ENCODE measurements at regions not wholly inside any gene's neighbourhood (a gene's known extent, or its start where the extent isn't known, plus 50 kb on each side); places are given as distances from the start of the nearest gene placed in this dataset.

DNA sequence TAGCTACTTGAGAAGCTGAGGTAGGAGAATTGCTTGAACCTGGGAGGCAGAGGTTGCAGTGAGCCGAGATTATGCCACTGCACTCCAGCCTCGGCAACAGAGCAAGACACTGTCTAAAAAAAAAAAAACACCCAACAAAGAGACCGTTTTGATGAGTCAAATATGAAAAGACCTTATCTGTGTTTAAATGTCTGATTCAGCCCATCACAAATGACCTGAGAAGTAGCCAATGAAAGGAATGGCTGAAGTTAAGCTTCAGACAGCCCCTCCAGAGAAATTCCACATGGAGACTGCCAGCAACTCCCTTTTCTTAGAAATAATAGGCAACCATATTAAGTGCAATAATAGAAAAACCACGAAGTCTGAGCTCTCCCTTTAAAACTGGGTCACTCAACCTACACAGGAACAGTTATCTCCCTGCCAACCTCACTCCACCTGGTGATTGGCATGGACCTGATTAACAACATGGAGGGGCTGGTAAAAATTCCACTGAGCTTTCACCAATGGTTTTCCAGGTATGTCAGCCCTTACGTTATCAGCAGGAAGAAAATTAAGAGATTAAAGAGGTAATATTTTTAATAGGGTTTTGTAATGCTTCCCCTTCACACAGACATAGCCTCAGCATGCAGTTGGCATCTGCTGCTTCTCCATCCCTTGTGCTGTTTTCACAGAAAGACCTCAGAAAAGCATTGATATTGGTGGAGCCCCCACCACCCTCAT lies 238.1 kb upstream of the STT3B start:
- WGBS (ENCODE audit: extremely low coverage, insufficient coverage, low lambda C conversion rate) = no CpG with 5 or more reads among the region's 5 CpGs

DNA sequence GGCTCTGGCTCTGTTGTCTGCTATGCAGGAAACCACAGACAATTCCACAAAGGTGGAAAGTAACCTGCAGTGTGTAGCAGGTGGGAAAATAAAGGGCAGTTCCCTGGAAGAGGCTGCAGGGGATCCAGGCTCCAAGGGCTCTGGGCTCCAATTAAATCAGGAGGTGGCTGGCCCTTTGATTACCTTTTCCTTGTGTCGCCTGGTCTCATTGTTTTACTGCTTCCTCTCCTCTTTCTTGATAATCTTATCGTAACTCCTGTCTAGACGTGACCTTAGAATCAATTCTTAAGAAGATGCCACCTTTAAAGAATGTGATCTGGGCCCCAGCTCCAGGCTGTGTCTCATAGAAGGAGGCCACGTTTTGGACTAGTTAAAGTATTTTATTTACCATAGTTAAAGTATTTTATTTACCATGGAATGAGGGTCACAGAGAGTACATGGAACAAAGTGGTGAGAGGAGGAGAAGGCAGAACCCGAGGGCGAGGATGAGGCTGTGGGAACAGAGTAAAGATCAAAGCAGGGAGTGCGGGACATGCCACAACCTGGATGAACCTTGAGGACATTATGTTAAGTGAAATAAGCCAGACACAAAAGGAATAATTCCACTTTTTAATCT lies 237.5 kb upstream of the STT3B start:
- Histone ChIP-seq H2BK120ac (ENCODE audit: low read depth, low read length) (peak overlapping the region; percentile 86), H3K4me2 (ENCODE audit: low read length) (no peak overlapping the region), H3K9ac (ENCODE audit: low read length) (no peak overlapping the region), H2AK5ac (ENCODE audit: low read length) (no peak overlapping the region), H3K36me3 (ENCODE audit: control insufficient read depth, insufficient read depth, low read length) (no peaks in the 10 kb centered on the region), H3K4me3 (ENCODE audit: low read length) (no peak overlapping the region), H4K5ac (ENCODE audit: low read length) (no peak overlapping the region), H4K8ac (ENCODE audit: low read depth, low read length) (no peak overlapping the region), H2BK15ac (replicated peaks; ENCODE audit: low read depth) (no peak overlapping the region), H3K27me3 (ENCODE audit: insufficient read depth, low read length, poor library complexity) (no peaks in the 10 kb centered on the region), H3K79me2 (ENCODE audit: control insufficient read depth, insufficient read depth, low read length) (no peaks in the 10 kb centered on the region), H3K4me1 (ENCODE audit: control insufficient read depth, low read depth, low read length) (peaks cover 2% of the 10 kb centered on the region), H2BK5ac (ENCODE audit: low read length) (peak overlapping the region; percentile 98), H3K56ac (ENCODE audit: low read length) (peak overlapping the region; percentile 75), H3K18ac (ENCODE audit: low read length) (peak overlapping the region; percentile 61), H3K79me1 (ENCODE audit: low read length) (no peaks in the 10 kb centered on the region), H3K23ac (ENCODE audit: low read length) (no peak overlapping the region), H3K27ac (ENCODE audit: low read depth, low read length) (peak overlapping the region; percentile 85), H3K4ac (ENCODE audit: low read depth, low read length) (peak overlapping the region; percentile 18)
- DNase-seq = peak; percentile 92
- no CpG with 5 or more reads among the region's 7 CpGs for WGBS (ENCODE audit: extremely low coverage, insufficient coverage, low lambda C conversion rate)

More for the DNA sequence above, 238.1 kb upstream of the STT3B start:
- Histone ChIP-seq H3K18ac (ENCODE audit: low read length) (peak overlapping the region; percentile 84), H4K5ac (ENCODE audit: low read length) (no peak overlapping the region), H3K4me2 (ENCODE audit: low read length) (no peak overlapping the region), H3K4me1 (ENCODE audit: control insufficient read depth, low read depth, low read length) (peaks cover 2% of the 10 kb centered on the region), H3K23ac (ENCODE audit: low read length) (no peak overlapping the region), H3K79me2 (ENCODE audit: control insufficient read depth, insufficient read depth, low read length) (no peaks in the 10 kb centered on the region), H2BK15ac (replicated peaks; ENCODE audit: low read depth) (no peak overlapping the region), H3K36me3 (ENCODE audit: control insufficient read depth, insufficient read depth, low read length) (no peaks in the 10 kb centered on the region), H3K9ac (ENCODE audit: low read length) (no peak overlapping the region), H2BK5ac (ENCODE audit: low read length) (peak overlapping the region; percentile 2), H2BK120ac (ENCODE audit: low read depth, low read length) (peak overlapping the region; percentile 62), H3K4ac (ENCODE audit: low read depth, low read length) (peak overlapping the region; percentile 65), H3K79me1 (ENCODE audit: low read length) (no peaks in the 10 kb centered on the region), H2AK5ac (ENCODE audit: low read length) (no peak overlapping the region), H3K27ac (ENCODE audit: low read depth, low read length) (peak overlapping the region; percentile 85), H3K27me3 (ENCODE audit: insufficient read depth, low read length, poor library complexity) (no peaks in the 10 kb centered on the region), H3K56ac (ENCODE audit: low read length) (peak overlapping the region; percentile 54), H4K8ac (ENCODE audit: low read depth, low read length) (no peak overlapping the region), H3K4me3 (ENCODE audit: low read length) (no peak overlapping the region)
- no peak for DNase-seq

DNA sequence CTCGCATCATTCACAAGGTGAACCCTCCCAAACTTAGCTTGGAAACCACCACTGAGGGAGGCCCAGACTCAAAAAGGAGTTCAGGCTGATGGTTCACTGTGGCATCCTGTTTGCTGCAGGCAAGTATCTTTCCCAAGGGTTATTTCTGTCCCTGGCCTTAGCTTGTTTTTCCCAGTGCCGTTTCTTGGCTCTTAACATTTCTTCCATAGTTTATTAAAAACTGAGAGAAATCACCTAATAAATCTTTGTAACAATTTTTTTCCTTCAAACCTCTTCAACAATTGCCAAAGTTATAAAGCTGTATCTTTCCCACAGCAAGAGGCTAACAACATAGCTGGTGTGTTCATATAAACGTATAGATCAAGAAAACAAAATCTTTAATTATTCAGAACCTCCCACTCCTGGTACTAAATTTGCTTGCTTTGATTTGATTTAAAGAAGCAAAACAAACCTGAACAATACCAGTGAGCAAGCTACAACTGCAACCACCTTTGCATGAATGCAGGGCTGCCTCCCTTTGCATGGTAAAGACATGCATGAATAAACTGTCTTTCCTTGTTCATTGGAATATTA lies 234.9 kb upstream of the STT3B start:
- Histone ChIP-seq H3K36me3 (ENCODE audit: control insufficient read depth, insufficient read depth, low read length) (no peaks in the 10 kb centered on the region), H3K4ac (ENCODE audit: low read depth, low read length) (no peak overlapping the region), H2BK120ac (ENCODE audit: low read depth, low read length) (peak overlapping the region; percentile 4), H2AK5ac (ENCODE audit: low read length) (no peak overlapping the region), H3K56ac (ENCODE audit: low read length) (no peak overlapping the region), H3K9ac (ENCODE audit: low read length) (no peak overlapping the region), H3K27me3 (ENCODE audit: insufficient read depth, low read length, poor library complexity) (no peaks in the 10 kb centered on the region), H3K4me3 (ENCODE audit: low read length) (no peak overlapping the region), H2BK5ac (ENCODE audit: low read length) (no peak overlapping the region), H2BK15ac (replicated peaks; ENCODE audit: low read depth) (no peak overlapping the region), H3K4me2 (ENCODE audit: low read length) (no peak overlapping the region), H4K5ac (ENCODE audit: low read length) (no peak overlapping the region), H3K18ac (ENCODE audit: low read length) (no peak overlapping the region), H3K79me2 (ENCODE audit: control insufficient read depth, insufficient read depth, low read length) (no peaks in the 10 kb centered on the region), H4K8ac (ENCODE audit: low read depth, low read length) (no peak overlapping the region), H3K27ac (ENCODE audit: low read depth, low read length) (no peak overlapping the region), H3K4me1 (ENCODE audit: control insufficient read depth, low read depth, low read length) (peaks cover 2% of the 10 kb centered on the region), H3K23ac (ENCODE audit: low read length) (no peak overlapping the region), H3K79me1 (ENCODE audit: low read length) (no peaks in the 10 kb centered on the region)
- no peak for DNase-seq
- WGBS (ENCODE audit: extremely low coverage, insufficient coverage, low lambda C conversion rate) = no CpG with 5 or more reads among the region's 3 CpGs

DNA sequence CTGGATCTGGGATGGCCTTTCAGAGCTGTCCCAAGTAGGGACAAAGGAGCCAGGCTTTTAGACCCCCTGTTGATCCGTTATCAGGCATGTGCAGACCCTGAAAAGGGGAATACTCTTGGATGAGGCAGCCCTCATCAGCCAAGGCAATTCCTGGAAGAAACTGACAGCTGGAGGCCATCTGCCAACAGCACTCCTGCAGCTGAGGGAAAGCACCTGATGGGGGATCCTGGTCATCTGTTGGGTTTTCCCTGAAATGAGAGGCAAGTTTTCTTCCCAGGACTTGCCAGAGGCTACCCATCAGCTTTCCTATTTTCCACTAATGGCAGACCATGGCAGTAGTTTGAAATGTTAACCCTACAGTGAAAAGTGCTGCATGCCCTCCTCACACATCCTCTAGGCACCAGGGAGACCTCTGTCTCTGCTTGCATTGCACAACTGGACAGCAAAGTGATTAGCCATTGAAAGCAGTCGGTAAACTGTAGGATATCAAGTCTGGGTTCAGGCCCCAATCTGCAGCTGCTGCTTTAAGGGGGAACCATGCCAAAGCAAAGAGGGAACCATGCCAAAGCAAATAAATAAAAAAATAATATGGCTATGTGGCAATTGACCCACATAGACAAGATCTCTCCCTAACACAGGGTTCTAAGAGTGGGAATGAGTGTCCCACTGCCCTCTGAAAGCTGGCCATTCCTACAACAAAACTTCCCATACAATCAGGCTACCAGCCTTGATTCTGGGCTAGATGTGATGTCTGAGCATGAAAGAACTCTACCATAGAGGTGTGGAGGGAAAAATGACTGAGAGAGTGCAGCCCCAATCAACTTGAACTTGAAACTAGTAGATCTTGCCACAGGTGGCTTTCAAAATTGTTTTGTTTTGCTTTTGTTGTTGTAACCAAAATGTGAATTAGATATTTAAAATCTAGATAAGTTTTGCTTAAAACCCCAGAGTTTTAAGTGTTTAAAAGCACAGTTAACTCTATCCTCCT lies 232.0 kb upstream of the STT3B start:
- DNase-seq = peak; percentile 35
- Histone ChIP-seq H3K79me1 (ENCODE audit: low read length) (no peaks in the 10 kb centered on the region), H3K23ac (ENCODE audit: low read length) (no peak overlapping the region), H2BK15ac (replicated peaks; ENCODE audit: low read depth) (no peak overlapping the region), H2AK5ac (ENCODE audit: low read length) (no peak overlapping the region), H3K79me2 (ENCODE audit: control insufficient read depth, insufficient read depth, low read length) (no peaks in the 10 kb centered on the region), H2BK120ac (ENCODE audit: low read depth, low read length) (no peak overlapping the region), H3K4ac (ENCODE audit: low read depth, low read length) (no peak overlapping the region), H3K27me3 (ENCODE audit: insufficient read depth, low read length, poor library complexity) (no peaks in the 10 kb centered on the region), H3K27ac (ENCODE audit: low read depth, low read length) (no peak overlapping the region), H3K56ac (ENCODE audit: low read length) (no peak overlapping the region), H3K18ac (ENCODE audit: low read length) (no peak overlapping the region), H3K4me1 (ENCODE audit: control insufficient read depth, low read depth, low read length) (no peaks in the 10 kb centered on the region), H4K8ac (ENCODE audit: low read depth, low read length) (no peak overlapping the region), H3K4me2 (ENCODE audit: low read length) (no peak overlapping the region), H2BK5ac (ENCODE audit: low read length) (no peak overlapping the region), H4K5ac (ENCODE audit: low read length) (no peak overlapping the region), H3K36me3 (ENCODE audit: control insufficient read depth, insufficient read depth, low read length) (no peaks in the 10 kb centered on the region), H3K9ac (ENCODE audit: low read length) (no peak overlapping the region), H3K4me3 (ENCODE audit: low read length) (no peak overlapping the region)
- no CpG with 5 or more reads among the region's 2 CpGs for WGBS (ENCODE audit: extremely low coverage, insufficient coverage, low lambda C conversion rate)

DNA sequence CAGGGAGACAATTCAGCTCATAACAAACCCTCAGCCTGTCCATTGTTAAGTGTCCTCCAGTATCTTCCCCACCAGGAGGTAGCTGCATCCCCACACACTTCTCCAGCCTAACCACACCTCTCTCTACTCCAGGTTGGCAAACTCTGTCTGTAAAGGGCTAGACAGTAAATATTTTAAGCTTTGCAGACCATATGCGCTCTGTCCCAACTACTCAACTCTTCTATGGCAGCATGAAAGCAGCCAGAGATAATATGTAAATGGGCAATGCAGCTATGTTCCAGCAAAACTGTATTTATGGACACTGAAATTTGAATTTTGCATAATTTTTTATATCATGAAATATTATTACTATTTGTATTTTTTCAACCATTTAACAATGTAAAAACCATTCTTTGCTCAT lies 230.4 kb upstream of the STT3B start:
- no peak overlapping the region for H3K4me2 ChIP-seq (ENCODE audit: low read length)
- H3K9ac ChIP-seq (ENCODE audit: low read length) = no peak overlapping the region
- H3K23ac ChIP-seq (ENCODE audit: low read length) = no peak overlapping the region
- H2BK5ac ChIP-seq (ENCODE audit: low read length) = no peak overlapping the region
- H3K4me3 ChIP-seq (ENCODE audit: low read length) = no peak overlapping the region
- no peak for DNase-seq
- no peak overlapping the region for H2BK120ac ChIP-seq (ENCODE audit: low read depth, low read length)
- no peaks in the 10 kb centered on the region for H3K4me1 ChIP-seq (ENCODE audit: control insufficient read depth, low read depth, low read length)
- no peak overlapping the region for H2AK5ac ChIP-seq (ENCODE audit: low read length)
- no CpG with 5 or more reads among the region's 1 CpG for WGBS (ENCODE audit: extremely low coverage, insufficient coverage, low lambda C conversion rate)
- no peaks in the 10 kb centered on the region for H3K27me3 ChIP-seq (ENCODE audit: insufficient read depth, low read length, poor library complexity)
- H4K8ac ChIP-seq (ENCODE audit: low read depth, low read length) = no peak overlapping the region
- H2BK15ac ChIP-seq (replicated peaks; ENCODE audit: low read depth) = no peak overlapping the region
- H3K18ac ChIP-seq (ENCODE audit: low read length) = no peak overlapping the region
- H3K27ac ChIP-seq (ENCODE audit: low read depth, low read length) = no peak overlapping the region
- H3K36me3 ChIP-seq (ENCODE audit: control insufficient read depth, insufficient read depth, low read length) = no peaks in the 10 kb centered on the region
- H3K79me2 ChIP-seq (ENCODE audit: control insufficient read depth, insufficient read depth, low read length) = no peaks in the 10 kb centered on the region
- no peaks in the 10 kb centered on the region for H3K79me1 ChIP-seq (ENCODE audit: low read length)
- H4K5ac ChIP-seq (ENCODE audit: low read length) = no peak overlapping the region
- no peak overlapping the region for H3K56ac ChIP-seq (ENCODE audit: low read length)
- H3K4ac ChIP-seq (ENCODE audit: low read depth, low read length) = no peak overlapping the region
